ENCODE measurements at regions not wholly inside any gene's neighbourhood (a gene's known extent, or its start where the extent isn't known, plus 50 kb on each side); places are given as distances from the start of the nearest gene placed in this dataset.
"Not testable (repeated sequence)": the region's sequence is repeated elsewhere in the genome, so short reads cannot be mapped to it uniquely, and the experiment has no call there.

DNA sequence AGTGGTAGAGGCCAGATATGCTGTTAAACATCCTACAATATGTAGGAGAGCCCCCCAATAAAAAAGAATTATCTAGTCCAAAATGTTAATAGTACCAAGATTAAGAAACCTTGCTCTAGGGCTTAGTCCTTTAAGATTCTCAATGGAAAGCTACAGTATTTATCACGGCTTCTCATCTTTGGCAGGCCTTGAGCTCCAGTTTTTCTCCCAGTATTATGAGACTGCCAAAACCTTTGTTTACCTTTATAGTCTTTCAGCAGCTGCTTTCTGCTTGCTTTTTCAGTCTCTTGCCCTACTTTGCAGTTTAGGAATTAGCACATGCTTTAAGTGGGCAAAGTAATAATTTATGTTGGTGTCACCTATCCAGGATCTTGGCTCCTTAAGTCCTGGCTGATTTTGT is 59.7 kb downstream of the NHLRC1 start:
- DNase-seq: peak; percentile 19

DNA sequence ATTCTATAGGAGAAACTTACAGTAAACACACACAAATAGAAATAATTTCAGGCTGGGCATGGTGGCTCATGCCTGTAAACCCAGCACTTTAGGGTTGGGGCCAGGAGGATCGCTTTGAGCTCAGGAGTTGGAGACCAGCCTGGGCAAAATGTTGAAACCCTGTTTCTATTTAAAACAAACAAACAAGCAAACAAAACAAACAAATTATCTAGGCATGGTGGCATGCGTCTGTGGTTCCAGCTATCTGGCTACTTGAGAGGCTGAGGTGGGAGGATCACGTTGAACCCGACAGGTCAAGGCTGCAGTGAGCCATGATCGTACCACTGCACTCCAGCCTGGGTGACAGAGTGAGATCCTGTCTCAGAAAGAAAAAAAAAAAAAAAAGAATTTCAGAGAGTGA is 64.0 kb downstream of the NHLRC1 start:
- no peak for DNase-seq

DNA sequence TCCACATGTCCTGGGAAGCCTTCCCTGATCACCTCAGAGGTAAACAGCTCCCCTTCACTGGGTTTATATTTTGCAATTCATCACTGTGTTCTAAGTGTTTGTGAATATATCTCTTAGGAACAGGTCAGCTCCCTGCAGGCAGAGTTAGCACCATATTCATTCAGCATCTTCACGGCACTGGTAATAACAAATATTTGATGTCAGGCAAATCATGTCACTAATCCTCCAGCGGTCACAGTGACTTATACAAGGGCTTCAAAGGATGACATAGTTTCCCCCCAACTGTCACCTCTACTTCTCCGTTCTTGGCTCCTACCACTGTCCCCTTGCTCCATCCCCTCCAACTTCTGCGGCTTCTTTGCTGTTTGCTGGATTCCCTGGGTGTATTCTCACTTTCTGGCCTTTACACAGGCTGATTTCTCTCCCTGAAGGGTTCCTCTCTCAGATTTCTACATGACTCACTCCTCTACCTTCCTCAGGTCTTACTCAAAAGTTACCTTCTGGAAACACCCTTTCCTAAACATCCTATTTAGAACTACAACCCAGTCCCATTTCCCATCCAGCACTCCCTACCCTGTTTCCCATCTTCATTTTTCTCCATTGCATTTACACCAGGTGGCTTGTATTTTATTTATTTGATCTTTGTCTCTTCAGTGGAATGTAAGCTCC is 66.6 kb downstream of the NHLRC1 start:
- no peak for DNase-seq

DNA sequence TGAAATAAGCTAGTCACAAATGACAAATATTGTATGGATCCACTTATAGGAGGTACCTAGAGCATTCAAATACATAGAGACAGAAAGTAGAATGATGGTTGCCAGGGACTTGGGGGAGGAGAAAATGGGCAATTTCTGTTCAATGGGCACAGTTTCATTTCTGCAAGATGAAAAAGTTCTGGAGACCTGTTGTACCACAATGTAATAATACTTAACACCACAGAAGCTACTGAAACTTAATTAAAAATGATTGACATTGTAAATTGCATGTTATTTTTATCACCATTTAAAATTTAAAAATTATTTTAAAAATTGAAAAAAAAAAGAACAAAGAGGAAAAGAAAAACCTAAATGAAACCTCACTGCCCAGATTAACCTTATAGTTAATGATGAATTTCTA is 67.4 kb downstream of the NHLRC1 start:
- DNase-seq: no peak

DNA sequence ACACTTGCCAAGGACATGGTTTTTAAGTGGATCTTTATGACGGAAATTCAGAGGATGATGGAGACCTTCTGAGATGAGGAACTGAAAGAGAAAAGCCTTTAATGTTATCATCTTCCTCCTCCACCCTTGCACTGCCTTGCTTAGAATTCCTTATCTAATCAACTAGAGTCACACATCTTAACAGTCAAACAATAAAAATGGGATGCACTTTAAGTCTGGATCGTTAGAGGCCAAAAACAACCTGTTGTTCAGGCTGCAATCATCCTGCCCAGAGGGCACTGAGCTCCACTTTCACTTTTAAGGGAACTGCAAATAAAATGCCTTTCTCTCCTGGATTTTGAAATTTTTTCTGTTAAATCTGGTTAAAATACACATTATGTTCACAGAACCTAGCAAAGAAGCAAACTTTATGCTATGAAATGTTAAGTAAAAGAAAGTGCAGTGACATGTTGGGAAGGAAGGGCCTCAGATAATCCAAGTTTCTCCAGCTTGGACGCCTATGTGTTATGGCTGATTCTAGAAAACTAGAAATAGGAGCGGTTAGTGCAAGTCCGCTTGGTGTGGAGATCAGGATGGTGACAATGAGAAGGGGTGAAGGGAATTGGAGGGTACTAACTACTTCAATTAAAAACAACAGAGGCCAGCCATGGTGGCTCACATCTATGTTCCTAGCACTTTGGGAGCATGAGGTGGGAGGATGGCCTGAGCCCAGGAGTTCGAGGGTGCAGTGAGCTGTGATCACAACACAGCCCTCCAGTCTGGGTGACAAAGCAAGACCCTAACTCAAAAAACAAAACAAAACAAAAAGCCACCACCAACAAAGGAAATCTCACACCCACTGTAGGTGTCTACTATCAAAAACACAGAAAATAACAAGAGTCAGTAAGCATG is 66.4 kb upstream of the KIF13A start:
- peak; percentile 86 for DNase-seq

- DNase-seq: no peak
Measured at GRCh38 chr6:18053078-18053477, 65.6 kb upstream of the KIF13A start.

GRCh38 chr6:18049646-18050045 is 62.2 kb upstream of the KIF13A start:
- DNase-seq: no peak

DNA sequence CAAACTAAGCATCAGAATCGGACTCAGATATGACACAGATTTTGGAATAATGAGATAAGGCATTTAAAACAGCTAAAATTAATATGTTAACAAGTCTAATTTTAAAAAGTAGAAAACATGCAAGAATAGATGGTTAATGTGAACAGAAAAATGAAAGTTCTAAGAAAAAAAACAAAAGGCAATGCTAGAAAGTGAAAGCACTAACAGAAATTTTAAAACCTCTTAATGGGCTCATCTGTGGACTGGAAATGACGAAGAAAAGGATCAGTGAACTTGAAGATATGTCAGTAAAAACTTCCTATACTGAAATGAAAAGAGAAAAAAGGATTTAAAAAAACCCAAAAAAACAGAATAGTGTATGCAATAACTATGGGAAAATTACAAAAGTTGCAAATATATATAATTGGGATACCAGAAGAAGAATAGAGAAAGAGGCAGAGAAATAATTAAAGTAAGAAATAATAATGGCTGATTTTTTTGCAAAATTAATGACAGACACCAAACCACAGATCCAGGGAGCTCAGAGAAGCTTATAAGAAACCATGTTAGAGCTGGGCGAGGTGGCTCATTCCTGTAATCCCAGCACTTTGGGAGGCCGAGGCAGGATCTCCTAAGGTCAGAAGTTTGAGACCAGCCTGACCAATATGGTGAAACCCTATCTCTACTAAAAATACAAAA is 61.7 kb upstream of the KIF13A start:
- no peak for DNase-seq

DNA sequence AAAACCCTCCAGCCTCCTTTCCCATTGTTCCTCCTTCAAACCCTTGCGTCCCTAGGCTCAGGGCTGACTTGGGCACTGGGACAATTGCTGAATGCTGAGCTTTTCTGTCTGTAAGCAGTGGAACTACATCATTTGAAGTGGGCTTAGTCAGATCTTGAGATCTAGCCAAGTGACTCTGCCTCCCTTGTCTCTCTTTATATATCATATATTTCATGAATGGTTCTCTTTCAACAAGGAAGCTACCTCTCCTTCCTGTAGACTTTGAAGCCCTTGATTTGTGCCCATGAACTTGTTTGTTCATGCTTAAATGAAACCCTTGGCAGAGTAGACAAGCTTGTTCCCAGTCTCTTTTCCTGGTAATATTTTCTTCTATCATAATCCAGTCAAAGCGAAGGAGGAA is 60.0 kb upstream of the KIF13A start:
- DNase-seq: no peak

DNA sequence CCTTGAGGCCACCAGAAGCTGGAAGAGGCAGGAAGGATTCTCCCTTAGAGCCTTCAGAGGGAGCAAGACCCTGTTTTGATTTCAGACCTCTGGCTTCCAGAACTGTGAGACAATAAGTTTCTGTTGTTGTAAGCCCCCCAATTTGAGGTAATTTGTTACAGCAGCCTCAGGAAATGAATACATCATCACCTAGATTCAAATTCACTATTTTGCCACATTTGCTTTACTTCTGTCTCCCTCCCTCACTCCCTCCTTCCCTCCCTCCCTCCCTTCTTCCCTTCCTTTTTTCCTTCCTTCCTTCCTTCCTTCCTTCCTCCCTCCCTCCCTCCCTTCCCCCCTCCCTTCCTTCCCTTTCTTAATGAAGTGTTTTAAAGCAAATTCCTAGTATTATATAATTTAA is 58.1 kb upstream of the KIF13A start:
- no peak for DNase-seq

- DNase-seq: no peak
Measured at GRCh38 chr6:18044108-18044783, 56.8 kb upstream of the KIF13A start.

DNA sequence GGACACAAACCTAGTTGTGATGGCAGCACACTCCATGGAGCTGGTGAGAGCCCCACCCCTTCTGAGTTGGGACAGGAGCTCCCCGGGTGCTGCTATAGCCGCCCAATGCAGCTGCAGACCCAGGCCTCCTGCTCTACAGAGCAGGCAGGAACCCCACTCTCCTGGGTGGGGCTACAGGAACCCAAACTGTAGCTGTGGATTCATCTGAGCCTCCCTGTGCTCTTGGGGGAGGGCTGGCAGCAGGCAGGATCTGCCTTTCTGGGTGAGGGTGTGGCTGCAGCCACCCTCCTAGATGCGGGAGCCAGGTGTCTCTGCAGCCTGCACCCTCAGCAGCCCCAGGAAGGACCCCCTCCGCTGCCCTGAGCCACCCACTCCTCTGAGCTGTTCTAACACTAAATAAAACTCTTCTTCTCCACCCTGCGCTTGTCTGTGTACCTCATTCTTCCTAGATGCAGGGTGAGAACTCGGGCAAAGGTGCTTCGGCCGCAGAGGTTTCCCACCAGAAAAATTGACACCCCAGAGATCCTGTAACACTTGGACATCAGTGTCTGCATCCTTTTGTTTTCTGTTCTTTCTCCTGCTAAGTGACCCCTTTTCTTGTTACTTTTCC is 55.2 kb upstream of the KIF13A start:
- DNase-seq: no peak

DNA sequence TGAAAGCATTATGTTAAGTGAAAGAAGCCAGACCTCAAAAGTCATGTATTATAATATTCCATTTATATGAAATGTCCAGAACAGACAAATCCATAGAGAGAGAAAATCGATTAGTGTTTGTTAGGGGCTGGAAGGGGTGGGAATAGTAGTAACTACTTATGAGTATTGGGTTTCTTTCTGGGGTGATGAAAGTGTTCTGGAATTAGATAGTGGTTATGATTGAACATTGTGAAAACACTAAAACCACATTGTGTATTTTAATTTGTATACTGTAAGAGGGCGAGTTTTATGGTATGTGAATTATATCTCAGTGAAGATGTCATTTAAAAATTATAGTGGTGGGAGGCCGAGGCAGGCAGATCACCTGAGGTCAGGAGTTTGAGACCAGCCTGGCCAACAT is 52.0 kb upstream of the KIF13A start:
- no peak for DNase-seq

DNA sequence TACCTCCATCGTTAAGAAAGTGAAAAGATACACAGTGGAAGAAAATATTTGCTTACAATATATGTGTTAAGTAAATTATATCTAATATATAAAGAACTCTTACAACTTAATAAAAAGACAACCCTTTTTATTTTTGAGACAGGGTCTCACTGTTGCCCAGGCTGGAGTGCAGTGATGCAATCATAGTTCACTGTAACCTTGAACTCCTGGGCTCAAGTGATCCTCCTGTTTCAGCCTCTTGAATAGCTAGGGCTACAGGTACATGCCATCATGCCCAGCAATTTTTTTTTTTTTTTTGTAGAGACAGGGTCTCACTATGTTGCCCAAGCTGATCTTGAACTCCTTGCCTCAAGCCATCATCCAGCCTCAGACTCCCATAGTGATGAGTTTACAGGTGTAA is 50.8 kb upstream of the KIF13A start:
- DNase-seq: not testable (repeated sequence)

All from hematopoietic multipotent progenitor cell treated with erythropoietin and hydrocortisone succinate and interleukin-3 and kit ligand, for 6 days (in vitro differentiated cells).